H9 (cell line): ENCODE measurements at regions not wholly inside any gene's neighbourhood (a gene's known extent, or its start where the extent isn't known, plus 50 kb on each side); places are given as distances from the start of the nearest gene placed in this dataset.

Source experiments
- DNase-seq: peaks from one replicate; pipeline ENCODE4 v3.0.0-alpha.2; 2017
- H2AFZ ChIP-seq: one replicate; pipeline ENCODE4 v1.6.1; 2013; ENCODE audit warnings: mild to moderate bottlenecking, low read length, control low read depth, moderate library complexity
- H2AK5ac ChIP-seq: 2 replicates; pipeline ENCODE4 v1.6.1; 2013; ENCODE audit warnings: low read length, control low read depth, mixed read lengths; ENCODE audit not compliant: insufficient read length
- H2BK120ac ChIP-seq: one replicate; pipeline ENCODE4 v1.6.1; 2013; ENCODE audit warnings: low read depth, mild to moderate bottlenecking, low read length, control low read depth, inconsistent platforms; ENCODE audit not compliant: poor library complexity, severe bottlenecking
- H2BK12ac ChIP-seq: 2 replicates; pipeline ENCODE4 v1.6.1; 2013; ENCODE audit warnings: low read length, control low read depth, mixed read lengths, low read depth; ENCODE audit not compliant: insufficient read length
- H2BK15ac ChIP-seq: 2 replicates; pipeline ENCODE4 v1.6.1; 2013; ENCODE audit warnings: low read depth, low read length, control low read depth
- H2BK20ac ChIP-seq: one replicate; pipeline ENCODE4 v1.6.1; 2013; ENCODE audit warnings: low read depth, mild to moderate bottlenecking, low read length, control low read depth, inconsistent platforms; ENCODE audit not compliant: poor library complexity, severe bottlenecking
- H2BK5ac ChIP-seq: 2 replicates; pipeline ENCODE4 v1.6.1; 2013; ENCODE audit warnings: low read length, control low read depth, mixed read lengths; ENCODE audit not compliant: insufficient read length
- H3K14ac ChIP-seq: 2 replicates; pipeline ENCODE4 v1.6.1; 2013; ENCODE audit warnings: low read length, control low read depth; ENCODE audit not compliant: insufficient read depth
- H3K18ac ChIP-seq: 2 replicates; pipeline ENCODE4 v1.6.1; 2013; ENCODE audit warnings: low read depth, mild to moderate bottlenecking, mixed read lengths, low read length, control low read depth; ENCODE audit not compliant: insufficient read length
- H3K23ac ChIP-seq: 2 replicates; pipeline ENCODE4 v1.6.1; 2013; ENCODE audit warnings: low read length, control low read depth, mixed read lengths, low read depth; ENCODE audit not compliant: insufficient read length
- H3K23me2 ChIP-seq: 2 replicates; pipeline ENCODE4 v1.6.1; 2013; ENCODE audit warnings: low read depth, mild to moderate bottlenecking, mixed read lengths, low read length, control low read depth; ENCODE audit not compliant: insufficient read length, poor library complexity, severe bottlenecking
- H3K27ac ChIP-seq: 2 replicates; pipeline ENCODE4 v1.5.1; 2013; ENCODE audit warnings: low read length, control low read depth, mixed read lengths, low read depth; ENCODE audit not compliant: insufficient read length
- H3K27me3 ChIP-seq: 2 replicates; pipeline ENCODE4 v1.6.1; 2013; ENCODE audit warnings: low read length, control low read depth, inconsistent platforms; ENCODE audit not compliant: insufficient read depth
- H3K4ac ChIP-seq: 2 replicates; pipeline ENCODE4 v1.6.1; 2013; ENCODE audit warnings: low read depth, mild to moderate bottlenecking, control low read depth, inconsistent platforms, low read length, moderate library complexity
- H3K4me1 ChIP-seq: 2 replicates; pipeline ENCODE4 v1.6.1; 2013; ENCODE audit warnings: low read length, control low read depth, inconsistent platforms; ENCODE audit not compliant: insufficient read depth
- H3K4me2 ChIP-seq: 2 replicates; pipeline ENCODE4 v1.6.1; 2013; ENCODE audit warnings: low read length, control low read depth, mixed read lengths; ENCODE audit not compliant: insufficient read length, insufficient read depth
- H3K56ac ChIP-seq: 2 replicates; pipeline ENCODE4 v1.6.1; 2013; ENCODE audit warnings: low read depth, mild to moderate bottlenecking, mixed read lengths, low read length, control low read depth; ENCODE audit not compliant: insufficient read length
- H3K79me1 ChIP-seq: 2 replicates; pipeline ENCODE4 v1.6.1; 2013; ENCODE audit warnings: low read depth, mild to moderate bottlenecking, moderate library complexity, low read length, control low read depth, inconsistent platforms; ENCODE audit not compliant: insufficient read depth, poor library complexity, severe bottlenecking
- H3K79me2 ChIP-seq: 2 replicates; pipeline ENCODE4 v1.6.1; 2013; ENCODE audit warnings: low read length, control low read depth, inconsistent platforms; ENCODE audit not compliant: insufficient read depth
- H3K9ac ChIP-seq: 2 replicates; pipeline ENCODE4 v1.6.1; 2013; ENCODE audit warnings: low read length, control low read depth, mixed read lengths; ENCODE audit not compliant: insufficient read length; ENCODE audit errors: extremely low read depth
- H3K9me3 ChIP-seq: one replicate; pipeline ENCODE4 v1.6.1; 2013; ENCODE audit warnings: low read depth, low read length, inconsistent platforms; ENCODE audit not compliant: control insufficient read depth
- H3T11ph ChIP-seq: one replicate; pipeline ENCODE4 v1.6.1; 2013; ENCODE audit warnings: mild to moderate bottlenecking, low read length, control low read depth, inconsistent platforms
- H4K20me1 ChIP-seq: one replicate; pipeline ENCODE4 v1.6.1; 2013; ENCODE audit not compliant: control insufficient read depth, insufficient read length, insufficient read depth
- H4K5ac ChIP-seq: 2 replicates; pipeline ENCODE4 v1.6.1; 2013; ENCODE audit warnings: low read depth, mild to moderate bottlenecking, mixed read lengths, low read length, control low read depth; ENCODE audit not compliant: insufficient read length
- H4K8ac ChIP-seq: replicated peaks from 2 replicates; pipeline ENCODE4 v1.6.1; 2013; ENCODE audit warnings: low read length, control low read depth, mixed read lengths, low read depth; ENCODE audit not compliant: insufficient read length
- H4K91ac ChIP-seq: 2 replicates; pipeline ENCODE4 v1.6.1; 2013; ENCODE audit warnings: low read depth, mild to moderate bottlenecking, moderate library complexity, mixed read lengths, low read length, control low read depth; ENCODE audit not compliant: insufficient read length
- H3K27ac Mint-ChIP-seq, 3 experiments: 2 replicates in 2 of 3; 3 replicates in 1 of 3; pipeline ENCODE4 v1.8.0; 2020 to 2021; ENCODE audit warnings: mixed read lengths in 3 of 3, mild to moderate bottlenecking in 1 of 3, moderate library complexity in 1 of 3
- H3K27me3 Mint-ChIP-seq: 2 replicates; pipeline ENCODE4 v1.8.0; 2021; ENCODE audit warnings: low read depth, mild to moderate bottlenecking, moderate library complexity, mixed read lengths
- H3K36me3 Mint-ChIP-seq, 3 experiments: 2 replicates in 2 of 3; 3 replicates in 1 of 3; pipeline ENCODE4 v1.8.0; 2020 to 2021; ENCODE audit warnings: low read depth in 3 of 3, mixed read lengths in 3 of 3; ENCODE audit not compliant: insufficient read depth in 1 of 3
- H3K4me1 Mint-ChIP-seq, 2 experiments: 2 replicates each; pipeline ENCODE4 v1.8.0; 2020; ENCODE audit warnings: mixed read lengths in 2 of 2
- H3K4me3 Mint-ChIP-seq, 2 experiments: 2 replicates in 1 of 2; 3 replicates in 1 of 2; pipeline ENCODE4 v1.8.0; 2020 to 2021; ENCODE audit warnings: mild to moderate bottlenecking in 2 of 2, mixed read lengths in 2 of 2, moderate library complexity in 1 of 2
- H3K9me3 Mint-ChIP-seq, 2 experiments: 2 replicates in 1 of 2; 3 replicates in 1 of 2; pipeline ENCODE4 v1.8.0; 2020; ENCODE audit warnings: mild to moderate bottlenecking in 2 of 2, mixed read lengths in 2 of 2, moderate library complexity in 1 of 2
- WGBS: extraction: QIAGEN DNeasy Blood & Tissue Kit; methylation state at CpG from one replicate; pipeline ENCODE4 v1.1.7; 2013; ENCODE audit warnings: missing lambda C conversion rate, low lambda C conversion rate, mixed read lengths; ENCODE audit not compliant: insufficient read length; ENCODE audit errors: extremely low coverage; 5-methylcytosine and 5-hydroxymethylcytosine counted together
- TF ChIP-seq, protein P1 (sequence below): fragments of 200-600 bp; sonication (generic); conservative IDR thresholded peaks from 3 replicates; pipeline ENCODE4 v1.8.0; 2021; ENCODE audit warnings: antibody characterized with exemption, mild to moderate bottlenecking

DNA sequence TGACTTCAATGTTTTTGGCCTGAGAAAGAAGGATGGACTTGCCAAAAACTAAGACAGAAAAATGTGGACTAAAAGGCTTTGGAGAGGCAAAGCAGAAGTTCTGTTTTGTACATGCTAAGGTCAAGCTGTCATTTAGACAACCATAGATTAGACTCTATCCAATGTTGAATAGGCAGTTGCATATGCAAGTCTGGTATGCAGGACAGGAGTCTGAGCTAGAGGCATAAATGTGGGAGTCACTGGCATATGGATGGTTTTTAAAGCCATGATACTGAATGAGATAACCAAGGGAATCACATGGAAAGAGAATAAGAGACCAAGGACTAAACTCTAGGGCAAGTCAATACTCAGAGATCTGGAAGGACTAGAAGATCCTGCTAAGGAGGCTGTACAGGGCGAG is 164.1 kb downstream of the LSM5 start:
- Mint-ChIP-seq H3K27ac (no peak overlapping the region), H3K36me3 (no peaks in the 10 kb centered on the region), H3K4me1 (peaks cover 0 to under 1% of the 10 kb centered on the region in 2 experiments; a peak in 1 of 4 replicates), H3K4me3 (no peak overlapping the region), H3K27me3 (peaks cover 10% of the 10 kb centered on the region), H3K9me3 (no peaks in the 10 kb centered on the region)
- TF ChIP-seq, protein P1, sequence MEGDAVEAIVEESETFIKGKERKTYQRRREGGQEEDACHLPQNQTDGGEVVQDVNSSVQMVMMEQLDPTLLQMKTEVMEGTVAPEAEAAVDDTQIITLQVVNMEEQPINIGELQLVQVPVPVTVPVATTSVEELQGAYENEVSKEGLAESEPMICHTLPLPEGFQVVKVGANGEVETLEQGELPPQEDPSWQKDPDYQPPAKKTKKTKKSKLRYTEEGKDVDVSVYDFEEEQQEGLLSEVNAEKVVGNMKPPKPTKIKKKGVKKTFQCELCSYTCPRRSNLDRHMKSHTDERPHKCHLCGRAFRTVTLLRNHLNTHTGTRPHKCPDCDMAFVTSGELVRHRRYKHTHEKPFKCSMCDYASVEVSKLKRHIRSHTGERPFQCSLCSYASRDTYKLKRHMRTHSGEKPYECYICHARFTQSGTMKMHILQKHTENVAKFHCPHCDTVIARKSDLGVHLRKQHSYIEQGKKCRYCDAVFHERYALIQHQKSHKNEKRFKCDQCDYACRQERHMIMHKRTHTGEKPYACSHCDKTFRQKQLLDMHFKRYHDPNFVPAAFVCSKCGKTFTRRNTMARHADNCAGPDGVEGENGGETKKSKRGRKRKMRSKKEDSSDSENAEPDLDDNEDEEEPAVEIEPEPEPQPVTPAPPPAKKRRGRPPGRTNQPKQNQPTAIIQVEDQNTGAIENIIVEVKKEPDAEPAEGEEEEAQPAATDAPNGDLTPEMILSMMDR: no peak
- Histone ChIP-seq H3K23ac (no peak overlapping the region), H3K4ac (no peak overlapping the region), H4K5ac (no peak overlapping the region), H3K56ac (no peak overlapping the region), H3K27ac (no peak overlapping the region), H2AFZ (no peak overlapping the region), H3K27me3 (no peaks in the 10 kb centered on the region), H2BK12ac (no peak overlapping the region), H3K18ac (no peak overlapping the region), H3T11ph (no peak overlapping the region), H4K91ac (no peak overlapping the region), H4K20me1 (no peaks in the 10 kb centered on the region), H3K23me2 (no peaks in the 10 kb centered on the region), H3K4me2 (no peak overlapping the region), H3K4me1 (no peaks in the 10 kb centered on the region), H3K9ac (no peak overlapping the region), H3K79me1 (no peaks in the 10 kb centered on the region), H3K79me2 (no peaks in the 10 kb centered on the region), H4K8ac (no peak overlapping the region), H2BK5ac (no peak overlapping the region), H3K14ac (no peak overlapping the region), H2AK5ac (no peak overlapping the region), H2BK120ac (no peak overlapping the region), H2BK20ac (no peak overlapping the region), H2BK15ac (no peak overlapping the region), H3K9me3 (no peaks in the 10 kb centered on the region)
- no peak for DNase-seq
- WGBS: no CpG with 5 or more reads among the region's 1 CpG
